ENCODE measurements at regions not wholly inside any gene's neighbourhood (a gene's known extent, or its start where the extent isn't known, plus 50 kb on each side); places are given as distances from the start of the nearest gene placed in this dataset.

DNA sequence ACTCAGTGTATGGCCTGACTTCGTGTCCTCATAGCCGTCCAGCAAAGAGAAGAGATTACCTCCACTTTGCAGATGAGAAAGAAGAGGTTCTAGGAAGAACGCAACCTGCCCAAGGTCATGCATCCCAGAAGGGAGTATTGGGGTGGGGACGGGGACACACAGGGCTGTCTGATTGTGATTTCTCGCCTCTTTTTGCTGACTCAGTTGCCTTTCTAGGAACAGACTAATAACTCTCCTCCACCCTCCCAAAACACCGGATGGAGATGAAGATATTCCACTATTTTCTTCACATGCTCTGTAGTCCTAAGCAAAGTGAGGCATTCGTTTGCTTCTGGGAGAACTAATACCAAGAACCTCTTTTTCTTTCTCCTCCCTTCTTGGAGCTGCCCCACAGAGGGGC is 529.3 kb downstream of the MIAT start:
- TF ChIP-seq CTCF (IDR thresholded peaks at IDR 0.05; ENCODE audit: low read depth, low read length) (no peak), POLR2A (IDR thresholded peaks at IDR 0.05; ENCODE audit: extremely low read depth, insufficient read length) (no peak)

All from NB4 (cell line).